ENCODE measurements at regions not wholly inside any gene's neighbourhood (a gene's known extent, or its start where the extent isn't known, plus 50 kb on each side); places are given as distances from the start of the nearest gene placed in this dataset.

GRCh38 chr5:68130253-68130652 is 85.3 kb upstream of the PIK3R1 start:
- no peak for TF ChIP-seq CTCF (IDR thresholded peaks at IDR 0.05)
- TF ChIP-seq EZH2 (IDR thresholded peaks at IDR 0.05), result no peak

Measured in neural progenitor cell (in vitro differentiated cells).